SK-N-MC (cell line): ENCODE measurements at regions not wholly inside any gene's neighbourhood (a gene's known extent, or its start where the extent isn't known, plus 50 kb on each side); places are given as distances from the start of the nearest gene placed in this dataset.
"Not testable (repeated sequence)": the region's sequence is repeated elsewhere in the genome, so short reads cannot be mapped to it uniquely, and the experiment has no call there.

ENCODE experiments used
- DNase-seq: peaks from one replicate; pipeline ENCODE4 v3.0.0-alpha.2; 2011; ENCODE audit warnings: low read depth, low spot score
- H3K27ac ChIP-seq: fragments of 200-600 bp; sonication (generic); 2 replicates; pipeline ENCODE4 v1.5.1; 2016; ENCODE audit warnings: mixed run types
- H3K36me3 ChIP-seq: fragments of 200-600 bp; sonication (generic); 2 replicates; pipeline ENCODE4 v1.6.1; 2017; ENCODE audit warnings: antibody characterized with exemption, low read length, mixed read lengths; ENCODE audit not compliant: insufficient read depth
- H3K4me3 ChIP-seq: fragments of 200-600 bp; sonication (generic); 2 replicates; pipeline ENCODE4 v1.5.1; 2016
- H3K9ac ChIP-seq: fragments of 200-600 bp; sonication (generic); 2 replicates; pipeline ENCODE4 v1.8.0; 2017; ENCODE audit warnings: mixed run types, mixed read lengths; ENCODE audit not compliant: insufficient read length
- H3K9me3 ChIP-seq: fragments of 200-600 bp; sonication (generic); 2 replicates; pipeline ENCODE4 v1.6.1; 2017; ENCODE audit warnings: low read depth, mild to moderate bottlenecking, antibody characterized with exemption, low read length, moderate library complexity, mixed read lengths
- EZH2 ChIP-seq: fragments of 200-600 bp; sonication (generic); IDR thresholded peaks from one replicate; pipeline ENCODE4 v1.6.1; 2017; ENCODE audit warnings: antibody characterized with exemption
- FOXP2 ChIP-seq: optimal IDR thresholded peaks from 2 replicates; pipeline ENCODE3; 2011; ENCODE audit warnings: mild to moderate bottlenecking, moderate library complexity; ENCODE audit not compliant: insufficient read depth; ENCODE audit errors: extremely low read length, control extremely low read depth
- POLR2AphosphoS5 ChIP-seq: IDR thresholded peaks from 2 replicates; pipeline ENCODE4 v1.6.1; 2012; ENCODE audit warnings: mild to moderate bottlenecking, low read depth, low read length, borderline replicate concordance

DNA sequence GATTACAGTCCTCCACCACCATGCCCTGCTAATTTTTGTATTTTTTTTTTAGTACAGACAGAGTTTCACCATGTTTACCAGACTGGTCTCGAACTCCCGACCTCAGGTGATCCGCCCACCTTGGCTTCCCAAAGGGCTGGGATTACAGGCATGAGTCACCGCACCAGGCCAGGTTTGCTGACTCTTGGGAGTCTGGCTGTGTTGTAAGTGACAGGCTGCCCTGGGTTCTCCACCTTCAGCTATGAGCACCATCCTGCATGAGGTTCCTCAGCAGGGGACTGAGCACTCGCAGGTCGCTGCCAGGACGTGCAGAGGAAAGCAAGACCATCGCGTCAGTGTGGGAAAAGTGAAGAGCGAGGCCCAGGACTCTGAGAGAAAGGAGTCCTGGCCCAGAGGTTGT, 112.6 kb upstream of the NDUFV2 start:
- no peak overlapping the region for H3K4me3 ChIP-seq
- H3K9ac ChIP-seq: no peak overlapping the region
- no peak for DNase-seq
- H3K27ac ChIP-seq: no peak overlapping the region
- no peak for TF ChIP-seq EZH2
- TF ChIP-seq POLR2AphosphoS5: no peak
- TF ChIP-seq FOXP2: no peak
- H3K36me3 ChIP-seq: no peaks in the 10 kb centered on the region
- no peaks in the 10 kb centered on the region for H3K9me3 ChIP-seq

DNA sequence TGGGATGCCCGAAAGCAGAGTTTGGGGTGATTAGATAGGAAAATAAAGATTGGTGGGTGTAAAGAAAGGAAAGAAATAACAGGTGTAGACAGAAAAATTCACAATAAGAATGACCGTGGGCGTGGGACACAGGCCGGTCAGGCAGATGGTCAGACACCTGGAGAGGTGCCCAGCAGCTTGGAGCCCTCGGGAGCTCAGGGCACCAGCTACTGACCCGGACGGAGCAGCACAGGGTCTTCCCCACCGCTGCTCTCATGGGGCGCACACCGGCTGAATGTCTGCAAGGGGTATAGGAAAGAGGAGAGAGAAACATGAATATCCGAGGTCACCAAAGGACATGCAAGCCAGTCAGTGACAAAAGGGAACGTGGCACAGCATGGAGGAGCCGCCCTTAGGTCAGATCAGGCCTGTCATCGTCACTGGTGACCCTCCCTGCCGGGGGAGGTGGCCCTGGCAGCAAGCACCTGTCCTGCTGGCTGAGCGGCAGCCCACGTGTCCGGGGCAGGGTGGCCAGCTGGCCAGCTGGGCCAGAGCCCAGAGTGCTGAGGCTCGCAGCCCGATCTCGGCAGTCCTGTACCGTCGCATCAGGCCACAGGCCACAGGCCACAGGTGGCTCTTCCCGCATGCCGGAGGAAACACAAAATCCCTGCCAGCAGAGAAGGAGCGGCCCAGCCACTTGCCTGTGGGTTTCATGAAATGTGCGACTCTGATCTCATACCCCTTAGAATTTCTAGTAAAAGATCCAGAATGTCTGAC, 112.0 kb upstream of the NDUFV2 start:
- DNase-seq: no peak
- Histone ChIP-seq H3K27ac (no peak overlapping the region), H3K9ac (no peak overlapping the region)

DNA sequence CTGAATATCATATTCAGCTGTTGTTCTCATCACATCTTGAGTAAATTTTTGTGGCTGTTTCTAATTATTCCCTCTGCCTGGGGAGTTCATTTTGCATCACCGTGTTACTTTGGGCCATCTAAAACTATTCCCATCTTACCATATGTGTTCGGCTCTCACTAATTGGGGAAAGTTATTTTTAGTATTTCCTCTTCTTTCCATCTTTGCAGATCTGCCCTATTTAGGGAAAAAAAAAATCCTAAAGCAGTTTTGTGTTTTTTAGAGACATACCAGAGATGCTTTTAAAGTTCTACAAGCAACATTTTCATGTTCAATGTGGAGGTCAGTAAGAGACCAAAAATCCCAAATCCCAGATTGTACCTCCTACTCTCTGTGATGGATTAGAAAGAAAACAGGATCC, 111.3 kb upstream of the NDUFV2 start:
- no peaks in the 10 kb centered on the region for H3K36me3 ChIP-seq
- H3K27ac ChIP-seq: no peak overlapping the region
- no peak for DNase-seq
- no peaks in the 10 kb centered on the region for H3K9me3 ChIP-seq
- no peak overlapping the region for H3K4me3 ChIP-seq
- TF ChIP-seq EZH2 (no peak), POLR2AphosphoS5 (no peak), FOXP2 (no peak)
- H3K9ac ChIP-seq: no peak overlapping the region

More for the DNA sequence above, 112.0 kb upstream of the NDUFV2 start:
- Histone ChIP-seq H3K36me3 (no peaks in the 10 kb centered on the region), H3K4me3 (no peak overlapping the region), H3K9me3 (no peaks in the 10 kb centered on the region)
- no peak for TF ChIP-seq EZH2

DNA sequence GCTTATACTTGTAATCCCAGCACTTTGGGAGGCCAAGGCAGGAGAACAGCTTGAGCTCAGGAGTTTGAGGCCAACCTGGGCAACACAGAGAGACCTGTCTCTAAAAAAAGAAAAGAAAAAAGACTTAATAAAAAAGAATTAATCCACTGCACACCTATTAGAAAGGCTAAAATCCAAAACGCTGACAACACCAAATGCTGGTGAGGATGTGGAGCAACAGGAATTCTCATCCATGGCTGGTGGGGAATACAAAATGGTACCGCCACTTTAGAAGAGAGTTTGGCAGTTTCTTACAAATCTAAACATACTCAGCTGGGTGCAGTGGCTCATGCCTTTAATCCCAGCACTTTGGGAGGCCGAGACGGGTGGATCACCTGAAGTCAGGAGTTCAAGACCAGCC, 110.0 kb upstream of the NDUFV2 start:
- not testable (repeated sequence) for H3K4me3 ChIP-seq, H3K27ac ChIP-seq, H3K9me3 ChIP-seq, H3K36me3 ChIP-seq, DNase-seq, H3K9ac ChIP-seq

DNA sequence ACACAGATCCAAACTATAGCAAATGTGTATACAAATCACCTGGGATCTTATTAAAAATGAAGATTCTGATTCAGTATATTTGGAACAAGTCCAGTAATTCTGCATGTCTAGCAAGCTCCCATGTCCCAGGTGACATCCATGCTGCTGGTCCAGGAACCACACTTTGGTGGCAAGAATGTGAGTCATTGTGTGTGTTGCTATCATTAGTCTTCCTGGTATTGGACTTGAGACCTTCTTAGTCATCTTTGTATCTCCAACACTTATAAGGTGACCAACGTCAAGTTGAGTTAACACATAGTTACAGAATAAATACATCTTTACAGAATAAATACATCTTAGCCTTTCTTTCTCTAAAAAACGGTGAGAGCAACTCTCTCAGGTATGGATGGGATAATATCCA, 107.9 kb upstream of the NDUFV2 start:
- no peak for DNase-seq
- H3K4me3 ChIP-seq: no peak overlapping the region
- H3K36me3 ChIP-seq: no peaks in the 10 kb centered on the region
- no peak overlapping the region for H3K9ac ChIP-seq
- TF ChIP-seq FOXP2 (no peak), EZH2 (no peak), POLR2AphosphoS5 (no peak)
- H3K27ac ChIP-seq: no peak overlapping the region
- no peaks in the 10 kb centered on the region for H3K9me3 ChIP-seq

DNA sequence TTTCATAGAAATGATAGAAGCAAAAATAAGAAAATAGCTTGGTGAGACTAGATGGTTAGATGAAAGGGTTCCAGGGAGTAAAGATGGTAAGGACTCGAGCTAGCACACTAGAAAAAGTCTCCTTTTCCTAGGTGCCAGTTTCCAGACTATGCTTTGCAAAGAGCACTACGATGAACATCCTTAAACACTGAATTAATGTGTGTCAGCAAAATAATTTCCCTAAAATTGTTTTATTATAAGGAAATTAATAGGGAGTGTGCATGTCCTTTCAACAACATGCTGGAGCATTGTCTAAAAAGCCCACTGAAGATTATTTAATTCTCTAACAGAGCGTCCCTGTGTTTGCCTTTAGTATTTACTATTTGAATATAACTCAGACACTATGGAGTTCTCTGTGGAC, 107.4 kb upstream of the NDUFV2 start:
- no peak for DNase-seq
- Histone ChIP-seq H3K9me3 (no peaks in the 10 kb centered on the region), H3K4me3 (no peak overlapping the region), H3K36me3 (no peaks in the 10 kb centered on the region), H3K9ac (no peak overlapping the region), H3K27ac (no peak overlapping the region)
- TF ChIP-seq FOXP2 (no peak), POLR2AphosphoS5 (no peak), EZH2 (no peak)

DNA sequence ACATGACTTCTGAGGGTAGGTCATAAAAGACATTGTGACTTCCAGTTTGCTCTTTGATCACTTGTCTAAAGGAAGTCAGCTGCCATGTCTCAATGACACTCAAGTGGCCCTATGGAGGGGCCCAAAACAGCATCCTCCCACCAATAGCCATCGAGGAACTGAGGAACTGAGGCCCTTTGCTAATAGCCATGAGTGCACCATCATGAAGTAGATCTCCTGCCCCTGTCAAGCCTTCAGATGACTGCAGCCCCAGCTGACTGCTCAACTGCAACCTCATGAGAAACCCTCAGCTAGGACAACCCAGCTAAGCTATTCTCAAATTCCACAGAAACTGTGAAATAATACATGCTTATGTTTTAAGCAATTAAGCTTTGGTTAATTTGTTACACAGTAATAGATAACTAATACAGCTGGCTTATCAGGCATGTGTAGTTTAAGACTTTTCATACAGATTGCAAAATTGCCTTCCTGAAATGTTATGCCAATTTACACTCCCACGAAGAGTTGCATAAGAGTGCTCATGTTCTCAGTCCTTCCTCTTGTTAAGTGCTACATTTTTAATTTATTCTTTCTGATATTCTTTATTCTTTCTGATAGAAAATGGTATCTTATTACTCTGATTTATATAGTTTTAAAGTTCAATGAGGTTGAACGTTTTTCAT, 105.6 kb upstream of the NDUFV2 start:
- H3K36me3 ChIP-seq: no peaks in the 10 kb centered on the region
- H3K27ac ChIP-seq: no peak overlapping the region
- no peak for TF ChIP-seq FOXP2

DNA sequence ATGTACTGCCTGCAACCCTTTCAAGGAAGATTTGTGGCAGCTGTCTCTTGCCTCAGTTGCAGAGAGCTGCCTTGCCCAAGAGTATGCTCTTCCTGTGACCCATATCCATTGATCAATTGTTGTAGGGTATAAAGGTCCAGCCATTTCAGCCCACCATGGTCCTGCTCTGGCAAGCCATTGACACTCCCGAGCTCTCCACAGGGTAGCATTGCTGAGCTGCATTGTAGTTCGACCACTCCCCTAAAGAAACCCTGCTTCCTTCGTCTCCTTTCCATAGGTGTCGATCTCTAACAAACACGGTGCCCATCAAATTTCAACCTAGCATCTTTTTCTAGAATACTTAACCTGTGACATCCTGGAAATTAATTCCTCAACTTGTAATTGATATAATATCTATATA, 104.9 kb upstream of the NDUFV2 start:
- no peak overlapping the region for H3K4me3 ChIP-seq
- TF ChIP-seq POLR2AphosphoS5 (no peak), FOXP2 (no peak), EZH2 (no peak)
- no peak for DNase-seq
- no peaks in the 10 kb centered on the region for H3K9me3 ChIP-seq
- H3K27ac ChIP-seq: no peak overlapping the region
- H3K9ac ChIP-seq: no peak overlapping the region
- H3K36me3 ChIP-seq: no peaks in the 10 kb centered on the region

More for the DNA sequence above, 105.6 kb upstream of the NDUFV2 start:
- no peak overlapping the region for H3K4me3 ChIP-seq
- DNase-seq: no peak
- H3K9ac ChIP-seq: no peak overlapping the region
- H3K9me3 ChIP-seq: no peaks in the 10 kb centered on the region

DNA sequence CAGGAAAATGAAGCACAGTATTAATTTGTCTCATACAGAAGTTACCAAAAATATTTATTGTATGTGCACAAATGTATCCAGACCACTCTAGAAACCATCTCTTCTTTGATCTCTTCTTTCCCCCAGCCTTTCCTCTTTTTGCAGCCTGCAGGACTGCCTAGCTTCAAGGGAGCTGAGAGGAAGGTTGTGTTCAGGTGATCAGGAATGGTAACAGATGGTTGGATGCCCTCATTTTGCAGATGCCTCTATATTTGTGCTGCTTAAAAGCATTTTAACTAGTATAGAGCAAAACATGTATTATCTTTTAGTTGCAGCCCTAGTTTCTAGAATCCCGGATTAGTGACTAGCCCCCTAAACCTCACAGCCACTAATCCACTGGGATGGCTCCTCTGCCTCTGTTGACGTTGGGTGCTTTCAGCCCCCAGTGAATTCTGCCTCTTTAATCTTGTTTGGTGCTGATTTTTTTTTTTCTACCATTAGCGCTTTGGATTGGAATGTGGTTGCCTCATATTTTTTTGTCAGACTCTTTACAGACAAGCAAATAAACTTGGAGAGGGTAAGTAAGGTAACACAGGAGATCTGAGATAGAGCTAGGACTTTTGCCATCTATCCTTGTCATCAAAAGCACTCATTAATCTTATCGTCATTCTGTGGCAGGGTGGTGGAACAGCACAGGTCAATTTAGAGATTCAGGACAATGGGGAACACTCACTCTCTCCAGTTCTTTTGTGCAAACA, 103.8 kb upstream of the NDUFV2 start:
- H3K36me3 ChIP-seq: no peaks in the 10 kb centered on the region
- TF ChIP-seq EZH2: no peak
- TF ChIP-seq FOXP2: no peak
- H3K9me3 ChIP-seq: no peaks in the 10 kb centered on the region
- H3K27ac ChIP-seq: no peak overlapping the region
- DNase-seq: no peak
- no peak overlapping the region for H3K4me3 ChIP-seq
- H3K9ac ChIP-seq: no peak overlapping the region
